T-cell (primary cell): ENCODE measurements at regions not wholly inside any gene's neighbourhood (a gene's known extent, or its start where the extent isn't known, plus 50 kb on each side); places are given as distances from the start of the nearest gene placed in this dataset.

ENCODE experiments used
- ATAC-seq, 4 experiments: fragments of 200-7000 bp in 3 of 4; fragments of 150-1000 bp in 1 of 4; cut with Tn5 transposase; replicated peaks in 1 of 4; 1 replicate in 3 of 4; 2 replicates in 1 of 4; pipeline ENCODE4 v1.10.0; 2021; ENCODE audit warnings: moderate library complexity in 3 of 4, mild to moderate bottlenecking in 2 of 4, moderate number of reproducible peaks in 1 of 4
- CTCF ChIA-PET, 2 donors: fragments of 300-600 bp; sonication (Branson Sonifier 250); formaldehyde crosslinking; loops; one replicate each; lab custom pipeline; 2022; ENCODE audit warnings: antibody characterized with exemption in 2 of 2; lab: Charles Lee
- POLR2A ChIA-PET, 2 donors: fragments of 300-600 bp; sonication (Branson Sonifier 250); formaldehyde crosslinking; loops; one replicate each; lab custom pipeline; 2022; ENCODE audit warnings: antibody characterized with exemption in 2 of 2; lab: Charles Lee
- DNase-seq, 35 experiments: peaks; one replicate each; pipeline versions ENCODE4 v3.0.0 to v3.0.0-alpha.2; 2013 to 2023
- H3K27ac ChIP-seq: one replicate; pipeline ENCODE4 v1.5.1; 2013; ENCODE audit warnings: low read length
- H3K27me3 ChIP-seq, 2 experiments: replicated peaks in 1 of 2; 1 replicate in 1 of 2; 2 replicates in 1 of 2; pipeline versions ENCODE4 v1.6.1 to v1.7.0; 2013; ENCODE audit warnings: low read length in 1 of 2, mixed read lengths in 1 of 2; ENCODE audit not compliant: control insufficient read depth in 2 of 2, insufficient read depth in 2 of 2; ENCODE audit errors: extremely low read depth in 1 of 2
- H3K36me3 ChIP-seq, 2 donors: 1 replicate in 1 of 2; 2 replicates in 1 of 2; pipeline versions ENCODE4 v1.6.1 to v1.7.0; 2013; ENCODE audit warnings: low read length in 1 of 2; ENCODE audit not compliant: control insufficient read depth in 2 of 2, insufficient read depth in 1 of 2; ENCODE audit errors: extremely low read depth in 1 of 2
- H3K4me1 ChIP-seq, 2 experiments: 1 replicate in 1 of 2; 2 replicates in 1 of 2; pipeline versions ENCODE4 v1.6.1 to v1.7.0; 2013; ENCODE audit warnings: low read length in 2 of 2, mixed read lengths in 1 of 2; ENCODE audit not compliant: insufficient read depth in 2 of 2, control insufficient read depth in 1 of 2; ENCODE audit errors: extremely low read depth in 1 of 2
- H3K4me3 ChIP-seq, 2 donors: 1 replicate in 1 of 2; 2 replicates in 1 of 2; pipeline versions ENCODE4 v1.5.1 to v1.7.0; 2013; ENCODE audit warnings: mild to moderate bottlenecking in 2 of 2, low read length in 1 of 2, moderate library complexity in 1 of 2; ENCODE audit not compliant: control insufficient read depth in 1 of 2; ENCODE audit errors: extremely low read depth in 1 of 2
- H3K9me3 ChIP-seq: 2 replicates; pipeline ENCODE4 v1.7.0; 2013
- H3K27ac Mint-ChIP-seq, 2 donors: one replicate each; pipeline ENCODE4 v1.8.0; 2020 to 2021; ENCODE audit warnings: mild to moderate bottlenecking in 2 of 2, mixed read lengths in 2 of 2
- H3K27me3 Mint-ChIP-seq, 2 donors: one replicate each; pipeline ENCODE4 v1.8.0; 2021 to 2022; ENCODE audit warnings: mixed read lengths in 2 of 2
- H3K36me3 Mint-ChIP-seq: one replicate; pipeline ENCODE4 v1.8.0; 2021; ENCODE audit warnings: mixed read lengths
- H3K4me1 Mint-ChIP-seq, 3 donors: one replicate each; pipeline ENCODE4 v1.8.0; 2020 to 2022; ENCODE audit warnings: mixed read lengths in 3 of 3, mild to moderate bottlenecking in 1 of 3
- H3K4me3 Mint-ChIP-seq, 3 donors: one replicate each; pipeline ENCODE4 v1.8.0; 2020 to 2022; ENCODE audit warnings: mild to moderate bottlenecking in 3 of 3, mixed read lengths in 3 of 3, moderate library complexity in 3 of 3
- H3K9me3 Mint-ChIP-seq, 3 donors: one replicate each; pipeline ENCODE4 v1.8.0; 2020 to 2022; ENCODE audit warnings: mixed read lengths in 3 of 3
- WGBS: methylation state at CpG from one replicate; pipeline ENCODE4 v1.1.5; 2013; ENCODE audit warnings: missing lambda C conversion rate; ENCODE audit not compliant: insufficient coverage; 5-methylcytosine and 5-hydroxymethylcytosine counted together

GRCh38 chr10:3530783-3531645 lies 254.0 kb downstream of the KLF6 start:
- Mint-ChIP-seq H3K4me3 (no peak overlapping the region), H3K36me3 (no peaks in the 10 kb centered on the region), H3K9me3 (no peaks in the 10 kb centered on the region), H3K27ac (no peak overlapping the region), H3K27me3 (no peaks in the 10 kb centered on the region), H3K4me1 (peaks cover 0 to 2% (median 0%) of the 10 kb centered on the region in 3 donors)
- no peaks in the 10 kb centered on the region for H3K4me1 ChIP-seq
- CTCF ChIA-PET, result interaction anchor here in 1 of 2 donors (0.5 kb wide), 1 partner anchor 317 kb away, joined by 3 read pairs; no protein-coding TSS in a partner anchor
- H3K9me3 ChIP-seq, result no peaks in the 10 kb centered on the region
- H3K4me3 ChIP-seq, result no peak overlapping the region
- POLR2A ChIA-PET, result no interaction called here
- H3K36me3 ChIP-seq, result no peaks in the 10 kb centered on the region
- DNase-seq, result no peak
- peaks cover 0 to 5% of the 10 kb centered on the region in 2 experiments for H3K27me3 ChIP-seq
- H3K27ac ChIP-seq, result no peak overlapping the region
- ATAC-seq, result no peak
- WGBS, result 95% methylated on average over 12 of the region's 16 CpGs

GRCh38 chr10:3530346-3530745 lies 254.7 kb downstream of the KLF6 start:
- H3K9me3 ChIP-seq, result no peaks in the 10 kb centered on the region
- Mint-ChIP-seq H3K4me1 (peaks cover 0 to 2% (median 0%) of the 10 kb centered on the region in 3 donors), H3K27ac (no peak overlapping the region), H3K36me3 (no peaks in the 10 kb centered on the region), H3K9me3 (no peaks in the 10 kb centered on the region), H3K27me3 (no peaks in the 10 kb centered on the region), H3K4me3 (no peak overlapping the region)
- no peak overlapping the region for H3K4me3 ChIP-seq
- ChIA-PET CTCF (no interaction called here), POLR2A (no interaction called here)
- peaks cover 0 to 5% of the 10 kb centered on the region in 2 experiments for H3K27me3 ChIP-seq
- no peaks in the 10 kb centered on the region for H3K36me3 ChIP-seq
- no peak overlapping the region for H3K27ac ChIP-seq
- DNase-seq (no peak), ATAC-seq (no peak)
- WGBS, result 97% methylated on average over 7 of the region's 13 CpGs
- H3K4me1 ChIP-seq, result no peaks in the 10 kb centered on the region

- POLR2A ChIA-PET, result no interaction called here
- no peak for ATAC-seq
Observed at GRCh38 chr10:3529691-3530090, 255.3 kb downstream of the KLF6 start.

GRCh38 chr10:3528823-3529403 lies 256.1 kb downstream of the KLF6 start:
- no peaks in the 10 kb centered on the region for H3K36me3 Mint-ChIP-seq
- no peaks in the 10 kb centered on the region for H3K9me3 ChIP-seq
- peaks cover 0 to 2% (median 0%) of the 10 kb centered on the region in 3 donors for H3K4me1 Mint-ChIP-seq
- H3K9me3 Mint-ChIP-seq, result no peaks in the 10 kb centered on the region
- POLR2A ChIA-PET, result no interaction called here
- ATAC-seq (no peak), DNase-seq (no peak)
- H3K27me3 Mint-ChIP-seq, result no peaks in the 10 kb centered on the region
- peaks cover 0 to 5% of the 10 kb centered on the region in 2 experiments for H3K27me3 ChIP-seq
- no peak overlapping the region for H3K4me3 Mint-ChIP-seq
- no peak overlapping the region for H3K27ac ChIP-seq
- H3K36me3 ChIP-seq, result no peaks in the 10 kb centered on the region
- no peak overlapping the region for H3K27ac Mint-ChIP-seq
- CTCF ChIA-PET, result no interaction called here
- 88% methylated on average over 6 of the region's 10 CpGs for WGBS
- H3K4me3 ChIP-seq, result no peak overlapping the region
- no peaks in the 10 kb centered on the region for H3K4me1 ChIP-seq

More at GRCh38 chr10:3529691-3530090, 255.3 kb downstream of the KLF6 start:
- no peaks in the 10 kb centered on the region for H3K9me3 ChIP-seq
- no peaks in the 10 kb centered on the region for H3K4me1 ChIP-seq
- no peak overlapping the region for H3K27ac Mint-ChIP-seq
- H3K27me3 ChIP-seq, result peaks cover 0 to 5% of the 10 kb centered on the region in 2 experiments
- no peak for DNase-seq
- 77% methylated on average over 9 of the region's 11 CpGs for WGBS
- H3K9me3 Mint-ChIP-seq, result no peaks in the 10 kb centered on the region
- no peaks in the 10 kb centered on the region for H3K36me3 Mint-ChIP-seq
- H3K4me3 ChIP-seq, result no peak overlapping the region
- no peak overlapping the region for H3K4me3 Mint-ChIP-seq
- H3K27me3 Mint-ChIP-seq, result no peaks in the 10 kb centered on the region
- H3K36me3 ChIP-seq, result no peaks in the 10 kb centered on the region
- CTCF ChIA-PET, result no interaction called here
- peaks cover 0 to 2% (median 0%) of the 10 kb centered on the region in 3 donors for H3K4me1 Mint-ChIP-seq
- H3K27ac ChIP-seq, result no peak overlapping the region

GRCh38 chr10:3528271-3528670 lies 256.7 kb downstream of the KLF6 start:
- no peak overlapping the region for H3K27ac Mint-ChIP-seq

GRCh38 chr10:3527869-3528268 lies 257.1 kb downstream of the KLF6 start:
- ATAC-seq (no peak), DNase-seq (no peak)
- Histone ChIP-seq H3K27ac (no peak overlapping the region), H3K4me3 (no peak overlapping the region), H3K9me3 (no peaks in the 10 kb centered on the region), H3K27me3 (peaks cover 0 to 2% of the 10 kb centered on the region in 2 experiments), H3K4me1 (no peaks in the 10 kb centered on the region), H3K36me3 (no peaks in the 10 kb centered on the region)
- H3K4me3 Mint-ChIP-seq, result no peak overlapping the region
- ChIA-PET CTCF (no interaction called here), POLR2A (no interaction called here)
- 80% methylated on average over 1 of the region's 5 CpGs for WGBS
- peaks cover 0 to 2% (median 0%) of the 10 kb centered on the region in 3 donors for H3K4me1 Mint-ChIP-seq
- H3K27ac Mint-ChIP-seq, result no peak overlapping the region
- H3K9me3 Mint-ChIP-seq, result no peaks in the 10 kb centered on the region
- H3K36me3 Mint-ChIP-seq, result no peaks in the 10 kb centered on the region
- peaks cover 0 to under 1% of the 10 kb centered on the region in 2 donors for H3K27me3 Mint-ChIP-seq

More at GRCh38 chr10:3528271-3528670, 256.7 kb downstream of the KLF6 start:
- H3K4me1 ChIP-seq, result no peaks in the 10 kb centered on the region
- no peaks in the 10 kb centered on the region for H3K36me3 ChIP-seq
- H3K27me3 ChIP-seq, result peaks cover 0 to 5% of the 10 kb centered on the region in 2 experiments
- H3K9me3 Mint-ChIP-seq, result no peaks in the 10 kb centered on the region
- DNase-seq (no peak), ATAC-seq (no peak)
- no peak overlapping the region for H3K4me3 ChIP-seq
- CTCF ChIA-PET, result no interaction called here
- no peaks in the 10 kb centered on the region for H3K27me3 Mint-ChIP-seq
- no peaks in the 10 kb centered on the region for H3K36me3 Mint-ChIP-seq
- POLR2A ChIA-PET, result no interaction called here
- no peak overlapping the region for H3K4me3 Mint-ChIP-seq
- no peaks in the 10 kb centered on the region for H3K9me3 ChIP-seq
- no peak overlapping the region for H3K27ac ChIP-seq
- H3K4me1 Mint-ChIP-seq, result peaks cover 0 to 2% (median 0%) of the 10 kb centered on the region in 3 donors
- 100% methylated on average over 3 of the region's 3 CpGs for whole genome bisulfite sequencing
